Fibroblast of lung (primary cell): ENCODE measurements at regions not wholly inside any gene's neighbourhood (a gene's known extent, or its start where the extent isn't known, plus 50 kb on each side); places are given as distances from the start of the nearest gene placed in this dataset.

Experiments used
- DNase-seq, 2 donors: peaks; one replicate each; pipeline versions ENCODE4 v3.0.0 to v3.0.0-alpha.2; 2010; ENCODE audit warnings: low read depth in 2 of 2
- H2AFZ ChIP-seq: 2 replicates; pipeline ENCODE4 v1.5.1; 2012; ENCODE audit warnings: low read length, control low read depth, inconsistent platforms
- H3K27ac ChIP-seq: 2 replicates; pipeline ENCODE4 v1.5.1; 2011; ENCODE audit warnings: low read length, control low read depth; ENCODE audit not compliant: insufficient read depth
- H3K27me3 ChIP-seq: 2 replicates; pipeline ENCODE4 v1.5.1; 2011; ENCODE audit warnings: mild to moderate bottlenecking, low read length; ENCODE audit not compliant: control insufficient read depth, insufficient read depth
- H3K36me3 ChIP-seq: 2 replicates; pipeline ENCODE4 v1.5.1; 2011; ENCODE audit warnings: low read length; ENCODE audit not compliant: control insufficient read depth, insufficient read depth
- H3K4me1 ChIP-seq: 2 replicates; pipeline ENCODE4 v1.5.1; 2011; ENCODE audit warnings: low read length; ENCODE audit not compliant: control insufficient read depth, insufficient read depth; ENCODE audit errors: extremely low read depth
- H3K4me2 ChIP-seq: 2 replicates; pipeline ENCODE4 v1.5.1; 2011; ENCODE audit warnings: low read length, control low read depth; ENCODE audit not compliant: insufficient read depth; ENCODE audit errors: extremely low read depth
- H3K4me3 ChIP-seq, 4 experiments: fragments of 200-600 bp in 1 of 4; sonication (generic) in 1 of 4; replicated peaks in 1 of 4; 2 replicates each; pipeline ENCODE4 v1.5.1; 2011 to 2016; ENCODE audit warnings: low read length in 4 of 4, low read depth in 3 of 4, mild to moderate bottlenecking in 3 of 4, control low read depth in 2 of 4, inconsistent platforms in 1 of 4, mixed read lengths in 1 of 4; ENCODE audit not compliant: insufficient read depth in 1 of 4; ENCODE audit errors: control extremely low read depth in 1 of 4
- H3K79me2 ChIP-seq: 2 replicates; pipeline ENCODE4 v1.5.1; 2012; ENCODE audit warnings: mild to moderate bottlenecking, low read length, inconsistent platforms; ENCODE audit not compliant: control insufficient read depth, insufficient read depth
- H3K9ac ChIP-seq: 2 replicates; pipeline ENCODE4 v1.5.1; 2011; ENCODE audit warnings: mild to moderate bottlenecking, low read length, control low read depth; ENCODE audit not compliant: insufficient read depth
- H3K9me3 ChIP-seq: 2 replicates; pipeline ENCODE4 v1.5.1; 2012; ENCODE audit warnings: low read depth, low read length; ENCODE audit not compliant: control insufficient read depth, insufficient read depth
- H4K20me1 ChIP-seq: 2 replicates; pipeline ENCODE4 v1.5.1; 2011; ENCODE audit warnings: low read length; ENCODE audit not compliant: control insufficient read depth, insufficient read depth; ENCODE audit errors: extremely low read depth
- EZH2 ChIP-seq: IDR thresholded peaks from 2 replicates; pipeline ENCODE4 v1.5.1; 2012; ENCODE audit warnings: low read length, control low read depth, mild to moderate bottlenecking; ENCODE audit errors: missing control alignments
- TF ChIP-seq, protein P1 (sequence below), 2 donors: IDR thresholded peaks in 1 of 2; conservative IDR thresholded peaks in 1 of 2; 1 replicate in 1 of 2; 2 replicates in 1 of 2; pipeline ENCODE4 v1.5.1; 2011 to 2012; ENCODE audit warnings: low read length in 2 of 2, control low read depth in 1 of 2, inconsistent platforms in 1 of 2, low read depth in 1 of 2, mild to moderate bottlenecking in 1 of 2

- TF ChIP-seq, protein P1, sequence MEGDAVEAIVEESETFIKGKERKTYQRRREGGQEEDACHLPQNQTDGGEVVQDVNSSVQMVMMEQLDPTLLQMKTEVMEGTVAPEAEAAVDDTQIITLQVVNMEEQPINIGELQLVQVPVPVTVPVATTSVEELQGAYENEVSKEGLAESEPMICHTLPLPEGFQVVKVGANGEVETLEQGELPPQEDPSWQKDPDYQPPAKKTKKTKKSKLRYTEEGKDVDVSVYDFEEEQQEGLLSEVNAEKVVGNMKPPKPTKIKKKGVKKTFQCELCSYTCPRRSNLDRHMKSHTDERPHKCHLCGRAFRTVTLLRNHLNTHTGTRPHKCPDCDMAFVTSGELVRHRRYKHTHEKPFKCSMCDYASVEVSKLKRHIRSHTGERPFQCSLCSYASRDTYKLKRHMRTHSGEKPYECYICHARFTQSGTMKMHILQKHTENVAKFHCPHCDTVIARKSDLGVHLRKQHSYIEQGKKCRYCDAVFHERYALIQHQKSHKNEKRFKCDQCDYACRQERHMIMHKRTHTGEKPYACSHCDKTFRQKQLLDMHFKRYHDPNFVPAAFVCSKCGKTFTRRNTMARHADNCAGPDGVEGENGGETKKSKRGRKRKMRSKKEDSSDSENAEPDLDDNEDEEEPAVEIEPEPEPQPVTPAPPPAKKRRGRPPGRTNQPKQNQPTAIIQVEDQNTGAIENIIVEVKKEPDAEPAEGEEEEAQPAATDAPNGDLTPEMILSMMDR (conservative IDR thresholded peaks at IDR 0.05 in 1 of 2, IDR thresholded peaks at IDR 0.05 in 1 of 2; ENCODE audit: low read depth in 1 of 2, low read length in 2 of 2), result no peak
- TF ChIP-seq EZH2, result no peak
- H4K20me1 ChIP-seq, result no peaks in the 10 kb centered on the region
- H3K4me3 ChIP-seq, result no peak overlapping the region
- H3K27ac ChIP-seq, result no peak overlapping the region
- H3K9ac ChIP-seq, result no peak overlapping the region
- no peaks in the 10 kb centered on the region for H3K27me3 ChIP-seq
- no peaks in the 10 kb centered on the region for H3K9me3 ChIP-seq
- no peak overlapping the region for H2AFZ ChIP-seq
- H3K4me1 ChIP-seq, result no peaks in the 10 kb centered on the region
- DNase-seq, result no peak
- H3K4me2 ChIP-seq, result no peak overlapping the region
- no peaks in the 10 kb centered on the region for H3K36me3 ChIP-seq
- H3K79me2 ChIP-seq, result no peaks in the 10 kb centered on the region
These were observed 216.7 kb downstream of the SNX19 start for GRCh38 chr11:130699561-130699960.

- TF ChIP-seq EZH2, result no peak
- TF ChIP-seq, protein P1 (conservative IDR thresholded peaks at IDR 0.05 in 1 of 2, IDR thresholded peaks at IDR 0.05 in 1 of 2; ENCODE audit: low read depth in 1 of 2, low read length in 2 of 2), result no peak
- Histone ChIP-seq H3K27ac (no peak overlapping the region), H3K36me3 (no peaks in the 10 kb centered on the region), H3K4me3 (no peak overlapping the region), H3K4me1 (no peaks in the 10 kb centered on the region), H3K79me2 (no peaks in the 10 kb centered on the region), H3K27me3 (no peaks in the 10 kb centered on the region), H3K9me3 (no peaks in the 10 kb centered on the region), H4K20me1 (no peaks in the 10 kb centered on the region), H3K4me2 (no peak overlapping the region), H2AFZ (no peak overlapping the region), H3K9ac (no peak overlapping the region)
- DNase-seq, result no peak
These were observed 216.2 kb downstream of the SNX19 start for GRCh38 chr11:130700092-130700491.

DNA sequence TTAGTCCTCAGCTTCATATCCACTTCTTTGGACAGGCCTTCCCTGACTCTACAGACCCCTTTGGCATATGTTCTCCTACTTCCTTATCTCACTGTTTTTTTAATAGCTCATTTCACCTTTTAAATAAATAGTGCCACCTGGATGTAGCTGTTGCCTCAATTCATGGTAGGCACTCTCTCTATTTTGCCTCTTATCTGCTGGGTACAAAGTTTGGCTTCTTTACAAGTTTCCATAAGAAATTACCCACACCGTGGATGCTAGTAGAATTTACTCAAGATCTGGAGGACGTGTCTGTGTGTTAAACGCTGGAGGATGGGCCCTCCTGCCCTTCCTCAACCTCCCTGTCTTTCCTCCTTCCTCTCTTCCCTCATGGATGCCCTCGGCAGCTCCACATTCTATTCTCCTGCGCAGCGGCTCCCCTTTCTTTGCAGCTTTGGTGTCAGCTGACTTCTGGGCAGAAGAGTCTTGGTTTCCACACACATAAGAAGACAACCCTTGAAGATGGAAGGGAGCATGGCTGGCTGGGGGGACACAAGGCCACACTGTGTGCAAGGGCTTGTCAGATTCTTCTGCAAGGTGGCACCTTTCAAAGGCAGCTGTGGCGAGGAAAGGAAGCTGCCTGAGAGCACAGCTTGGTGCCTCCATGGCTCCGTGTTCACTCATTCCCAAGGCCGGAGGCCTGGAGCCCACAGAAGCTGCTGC is 212.6 kb downstream of the SNX19 start:
- H3K9me3 ChIP-seq, result no peaks in the 10 kb centered on the region
- no peaks in the 10 kb centered on the region for H4K20me1 ChIP-seq
- H3K36me3 ChIP-seq, result no peaks in the 10 kb centered on the region
- H3K4me3 ChIP-seq, result no peak overlapping the region
- TF ChIP-seq EZH2, result no peak
- TF ChIP-seq, protein P1 (conservative IDR thresholded peaks at IDR 0.05 in 1 of 2, IDR thresholded peaks at IDR 0.05 in 1 of 2; ENCODE audit: low read depth in 1 of 2, low read length in 2 of 2), result no peak
- H3K4me1 ChIP-seq, result peaks cover 4% of the 10 kb centered on the region
- no peak overlapping the region for H3K4me2 ChIP-seq
- no peak for DNase-seq
- no peak overlapping the region for H2AFZ ChIP-seq
- no peaks in the 10 kb centered on the region for H3K79me2 ChIP-seq
- H3K27me3 ChIP-seq, result no peaks in the 10 kb centered on the region
- no peak overlapping the region for H3K27ac ChIP-seq
- H3K9ac ChIP-seq, result no peak overlapping the region
